ENCODE measurements at regions not wholly inside any gene's neighbourhood (a gene's known extent, or its start where the extent isn't known, plus 50 kb on each side); places are given as distances from the start of the nearest gene placed in this dataset.

GRCh38 chr3:194268654-194269512 lies 82.2 kb downstream of the CPN2 start:
- no peak for DNase-seq

- no peak for DNase-seq
Measured at GRCh38 chr3:194269610-194270145, 81.5 kb downstream of the CPN2 start.

GRCh38 chr3:194270627-194271459 lies 80.3 kb downstream of the CPN2 start:
- no peak for DNase-seq

- DNase-seq = no peak
Measured at GRCh38 chr3:194271460-194272035, 79.6 kb downstream of the CPN2 start.

- no peak for DNase-seq
Measured at GRCh38 chr3:194272221-194272620, 78.9 kb downstream of the CPN2 start.

GRCh38 chr3:194272861-194273742 lies 78.0 kb downstream of the CPN2 start:
- no peak for DNase-seq

GRCh38 chr3:194273743-194274310 lies 77.3 kb downstream of the CPN2 start:
- DNase-seq = no peak

- no peak for DNase-seq
Measured at GRCh38 chr3:194274424-194275085, 76.6 kb downstream of the CPN2 start.

GRCh38 chr3:194275291-194275690 lies 75.8 kb downstream of the CPN2 start:
- DNase-seq = no peak

- DNase-seq = no peak
Measured at GRCh38 chr3:194275721-194276120, 75.4 kb downstream of the CPN2 start.

GRCh38 chr3:194276768-194277103 lies 74.4 kb downstream of the CPN2 start:
- DNase-seq = no peak

- DNase-seq = no peak
Measured at GRCh38 chr3:194277104-194277785, 73.9 kb downstream of the CPN2 start.

- no peak for DNase-seq
Measured at GRCh38 chr3:194277786-194278130, 73.4 kb downstream of the CPN2 start.

- DNase-seq = no peak
Measured at GRCh38 chr3:194278186-194278845, 72.8 kb downstream of the CPN2 start.

GRCh38 chr3:194279101-194279500 lies 72.0 kb downstream of the CPN2 start:
- DNase-seq = no peak

GRCh38 chr3:194279701-194280360 lies 71.3 kb downstream of the CPN2 start:
- DNase-seq = no peak

GRCh38 chr3:194280777-194281176 lies 70.4 kb downstream of the CPN2 start:
- no peak for DNase-seq

- DNase-seq = no peak
Measured at GRCh38 chr3:194281306-194281705, 69.8 kb downstream of the CPN2 start.

GRCh38 chr3:194281766-194282165 lies 69.4 kb downstream of the CPN2 start:
- no peak for DNase-seq
